DND-41 (cell line): ENCODE measurements at regions not wholly inside any gene's neighbourhood (a gene's known extent, or its start where the extent isn't known, plus 50 kb on each side); places are given as distances from the start of the nearest gene placed in this dataset.

Experiments
- ATAC-seq: fragments of 200-7000 bp; cut with Tn5 transposase; 3 replicates; pipeline ENCODE4 v1.9.1; 2021; ENCODE audit warnings: low read depth; ENCODE audit not compliant: insufficient read depth
- DNase-seq: peaks from one replicate; pipeline ENCODE4 v3.0.0-alpha.2; 2020
- H2AFZ ChIP-seq: 2 replicates; pipeline ENCODE4 v1.6.0; 2012; ENCODE audit warnings: low read depth, low read length
- H3K27ac ChIP-seq: 2 replicates; pipeline ENCODE4 v1.5.1; 2012; ENCODE audit warnings: low read length, inconsistent platforms
- H3K27me3 ChIP-seq: fragments of 200-600 bp; sonication (generic); 2 replicates; pipeline ENCODE4 v1.6.0; 2012; ENCODE audit warnings: low read length, mild to moderate bottlenecking, inconsistent platforms; ENCODE audit not compliant: insufficient read depth, poor library complexity
- H3K36me3 ChIP-seq: 2 replicates; pipeline ENCODE4 v1.5.1; 2012; ENCODE audit warnings: low read length, inconsistent platforms; ENCODE audit not compliant: insufficient read depth
- H3K4me1 ChIP-seq: 2 replicates; pipeline ENCODE4 v1.5.1; 2012; ENCODE audit warnings: mild to moderate bottlenecking, low read length; ENCODE audit not compliant: insufficient read depth
- H3K4me2 ChIP-seq: 2 replicates; pipeline ENCODE4 v1.6.0; 2012; ENCODE audit warnings: mild to moderate bottlenecking, moderate library complexity, low read length, inconsistent platforms; ENCODE audit not compliant: insufficient read depth
- H3K4me3 ChIP-seq, 2 experiments: fragments of 200-600 bp in 1 of 2; shearing (Covaris generic) in 1 of 2; 2 replicates each; pipeline ENCODE4 v1.5.1; 2012 to 2016; ENCODE audit warnings: inconsistent platforms in 2 of 2, low read length in 2 of 2, mild to moderate bottlenecking in 2 of 2, low read depth in 1 of 2, moderate library complexity in 1 of 2
- H3K79me2 ChIP-seq: 2 replicates; pipeline ENCODE4 v1.6.0; 2012; ENCODE audit warnings: low read length, inconsistent platforms; ENCODE audit not compliant: insufficient read depth
- H3K9ac ChIP-seq: 2 replicates; pipeline ENCODE4 v1.6.0; 2012; ENCODE audit warnings: low read depth, mild to moderate bottlenecking, inconsistent platforms, low read length, moderate library complexity
- H3K9me3 ChIP-seq: 2 replicates; pipeline ENCODE4 v1.5.1; 2012; ENCODE audit warnings: low read length, moderate library complexity, mild to moderate bottlenecking, inconsistent platforms; ENCODE audit not compliant: insufficient read depth, severe bottlenecking
- H4K20me1 ChIP-seq: 2 replicates; pipeline ENCODE4 v1.6.0; 2012; ENCODE audit warnings: low read length; ENCODE audit not compliant: insufficient read depth
- CTCF ChIP-seq: IDR thresholded peaks from 2 replicates; pipeline ENCODE4 v1.5.1; 2012; ENCODE audit warnings: borderline replicate concordance, low read length, moderate library complexity, mild to moderate bottlenecking; ENCODE audit not compliant: poor library complexity, severe bottlenecking; ENCODE audit errors: extremely low read depth
- EZH2 ChIP-seq: IDR thresholded peaks from 3 replicates; pipeline ENCODE4 v1.6.1; 2012; ENCODE audit warnings: borderline replicate concordance, low read depth, mild to moderate bottlenecking, moderate library complexity, low read length, inconsistent platforms; ENCODE audit not compliant: severe bottlenecking

GRCh38 chr7:106791526-106791925, 73.6 kb upstream of the PIK3CG start:
- no peaks in the 10 kb centered on the region for H3K4me1 ChIP-seq
- no peak for DNase-seq

GRCh38 chr7:106792233-106792926, 72.7 kb upstream of the PIK3CG start:
- no peaks in the 10 kb centered on the region for H3K79me2 ChIP-seq

More at GRCh38 chr7:106791526-106791925, 73.6 kb upstream of the PIK3CG start:
- H2AFZ ChIP-seq = no peak overlapping the region
- no peaks in the 10 kb centered on the region for H3K79me2 ChIP-seq
- H3K27me3 ChIP-seq = no peaks in the 10 kb centered on the region
- no peak overlapping the region for H3K9ac ChIP-seq
- H4K20me1 ChIP-seq = no peaks in the 10 kb centered on the region
- no peak overlapping the region for H3K4me3 ChIP-seq
- TF ChIP-seq EZH2 (no peak), CTCF (no peak)
- H3K9me3 ChIP-seq = no peaks in the 10 kb centered on the region
- no peak for ATAC-seq
- no peaks in the 10 kb centered on the region for H3K36me3 ChIP-seq
- H3K4me2 ChIP-seq = no peak overlapping the region
- no peak overlapping the region for H3K27ac ChIP-seq

GRCh38 chr7:106793015-106793975, 71.8 kb upstream of the PIK3CG start:
- H3K9me3 ChIP-seq = peaks cover 5% of the 10 kb centered on the region
- no peaks in the 10 kb centered on the region for H3K36me3 ChIP-seq
- H3K27ac ChIP-seq = no peak overlapping the region
- H3K4me3 ChIP-seq = no peak overlapping the region
- TF ChIP-seq EZH2 (no peak), CTCF (peak; percentile 73)
- no peaks in the 10 kb centered on the region for H3K27me3 ChIP-seq
- DNase-seq = no peak
- H4K20me1 ChIP-seq = no peaks in the 10 kb centered on the region
- H3K9ac ChIP-seq = no peak overlapping the region
- H3K4me1 ChIP-seq = no peaks in the 10 kb centered on the region
- H3K4me2 ChIP-seq = no peak overlapping the region
- no peak overlapping the region for H2AFZ ChIP-seq
- no peaks in the 10 kb centered on the region for H3K79me2 ChIP-seq
- no peak for ATAC-seq

More at GRCh38 chr7:106792233-106792926, 72.7 kb upstream of the PIK3CG start:
- H3K4me3 ChIP-seq = no peak overlapping the region
- ATAC-seq = no peak
- H4K20me1 ChIP-seq = no peaks in the 10 kb centered on the region
- H3K9ac ChIP-seq = no peak overlapping the region
- H3K4me1 ChIP-seq = no peaks in the 10 kb centered on the region
- peaks cover under 1% of the 10 kb centered on the region for H3K9me3 ChIP-seq
- no peaks in the 10 kb centered on the region for H3K36me3 ChIP-seq
- no peak for DNase-seq
- TF ChIP-seq EZH2 (no peak), CTCF (no peak)
- H3K27me3 ChIP-seq = no peaks in the 10 kb centered on the region
- H2AFZ ChIP-seq = no peak overlapping the region
- H3K4me2 ChIP-seq = no peak overlapping the region
- no peak overlapping the region for H3K27ac ChIP-seq
